NCI-H510A treated with DMSO at 0.1 percent for 48 hours (cell line): ENCODE measurements at regions not wholly inside any gene's neighbourhood (a gene's known extent, or its start where the extent isn't known, plus 50 kb on each side); places are given as distances from the start of the nearest gene placed in this dataset.
A peak's percentile ranks its signal among the peaks of the same experiment; 100 is the strongest.
"Not testable (repeated sequence)": the region's sequence is repeated elsewhere in the genome, so short reads cannot be mapped to it uniquely, and the experiment has no call there.

Experiments used
- DNase-seq: peaks from one replicate; lab custom pipeline; 2025; lab: John Stamatoyannopoulos, UW

GRCh38 chr1:232859216-232859615, 54.0 kb downstream of the MAP10 start:
- no peak for DNase-seq

- no peak for DNase-seq
Measured at GRCh38 chr1:232861107-232861506, 55.9 kb downstream of the MAP10 start.

GRCh38 chr1:232863544-232864275, 58.5 kb downstream of the MAP10 start:
- DNase-seq, result no peak

DNA sequence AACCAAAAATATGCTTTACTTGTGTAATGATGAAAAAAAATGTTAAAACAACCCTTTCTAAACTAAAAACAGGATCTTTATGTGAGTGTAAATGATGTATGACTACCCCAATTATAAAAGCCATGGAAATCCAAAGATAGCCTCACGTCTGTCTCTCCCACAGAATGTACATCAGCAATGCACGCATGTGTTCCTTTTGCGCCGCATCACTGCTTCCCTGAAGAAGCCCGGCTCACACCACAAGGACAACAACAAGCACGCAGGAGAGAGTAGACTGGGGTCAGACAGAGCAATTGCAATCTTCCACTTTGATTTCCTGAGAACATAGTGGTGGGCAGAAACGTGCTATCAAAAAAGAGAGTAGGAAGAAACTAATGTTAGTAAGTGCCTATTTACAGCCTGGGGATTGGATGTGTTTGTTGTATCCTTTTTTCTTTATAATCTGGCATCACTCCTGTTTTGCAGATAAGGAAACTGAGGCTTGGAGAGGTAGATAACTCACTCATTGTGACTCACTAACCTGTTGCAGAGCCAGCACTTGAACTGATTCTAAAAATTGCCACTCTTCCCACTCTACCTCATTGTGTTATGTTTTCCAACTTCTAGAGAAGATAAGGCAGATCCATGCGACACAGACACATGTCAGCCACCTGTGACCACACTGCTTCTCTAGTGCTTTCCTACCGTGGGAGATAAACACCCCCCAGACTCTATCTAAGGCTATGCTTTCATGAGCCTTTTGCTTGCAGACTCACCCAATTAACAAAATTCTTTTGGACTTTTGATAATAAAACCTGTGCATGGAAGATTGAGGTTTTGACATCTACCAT, 60.1 kb downstream of the MAP10 start:
- DNase-seq, result no peak

DNA sequence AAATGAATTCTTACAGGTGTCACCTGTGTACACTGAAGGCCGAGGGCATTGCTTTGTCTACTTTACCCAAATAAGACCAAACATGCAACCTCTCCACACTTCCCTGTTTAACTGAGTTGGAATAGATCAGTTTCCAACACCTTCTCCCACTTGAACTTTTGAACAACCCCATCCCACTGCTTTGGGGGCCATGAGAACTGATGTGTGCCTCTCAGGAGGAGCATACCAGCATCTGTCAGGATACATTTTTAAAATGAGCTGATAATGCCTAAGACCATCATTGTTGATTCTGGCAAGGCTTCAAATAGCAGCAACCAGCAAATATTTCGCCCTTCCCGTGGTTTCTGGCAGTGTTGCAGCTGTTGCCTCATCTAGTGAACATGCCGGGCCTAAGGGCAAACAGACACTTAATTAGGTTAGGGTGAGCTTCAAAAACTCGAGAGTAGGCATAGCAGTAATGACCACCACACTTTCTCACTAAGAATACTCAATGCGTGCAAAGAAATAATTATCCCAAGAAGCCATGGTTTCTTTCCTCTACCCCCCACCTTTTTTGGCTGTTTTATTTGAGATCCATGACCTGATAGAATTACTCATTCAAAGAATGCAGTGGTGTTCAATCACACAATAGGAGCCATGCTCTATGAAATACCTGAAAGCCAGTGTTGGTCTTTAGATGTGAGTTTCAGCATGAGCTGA, 63.7 kb downstream of the MAP10 start:
- DNase-seq, result peak; percentile 57

DNA sequence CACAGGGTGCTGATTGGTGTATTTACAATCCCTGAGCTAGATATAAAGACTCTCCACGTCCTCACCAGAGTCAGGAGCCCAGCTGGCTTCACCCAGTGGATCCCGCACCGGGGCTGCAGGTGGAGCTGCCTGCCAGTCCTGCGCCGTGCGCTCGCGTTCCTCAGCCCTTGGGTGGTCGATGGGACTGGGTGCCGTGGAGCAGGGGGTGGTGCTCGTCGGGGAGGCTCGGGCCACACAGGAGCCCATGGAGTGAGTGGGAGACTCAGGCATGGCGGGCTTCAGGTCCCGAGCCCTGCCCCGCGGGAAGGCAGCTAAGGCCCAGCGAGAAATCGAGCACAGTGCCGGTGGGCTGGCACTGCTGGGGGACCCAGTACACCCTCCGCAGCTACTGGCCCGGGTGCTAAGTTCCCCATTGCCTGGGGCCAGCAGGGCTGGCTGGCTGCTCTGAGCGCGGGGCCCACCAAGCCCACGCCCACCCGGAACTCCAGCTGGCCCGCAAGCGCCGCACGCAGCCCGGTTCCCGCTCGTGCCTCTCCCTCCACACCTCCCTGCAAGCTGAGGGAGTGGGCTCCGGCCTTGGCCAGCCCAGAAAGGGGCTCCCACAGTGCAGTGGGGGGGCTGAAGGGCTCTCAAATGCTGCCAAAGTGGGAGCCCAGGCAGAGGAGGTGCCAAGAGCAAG, 66.2 kb downstream of the MAP10 start:
- DNase-seq, result not testable (repeated sequence)

GRCh38 chr1:232872284-232872683, 67.1 kb downstream of the MAP10 start:
- no peak for DNase-seq

DNA sequence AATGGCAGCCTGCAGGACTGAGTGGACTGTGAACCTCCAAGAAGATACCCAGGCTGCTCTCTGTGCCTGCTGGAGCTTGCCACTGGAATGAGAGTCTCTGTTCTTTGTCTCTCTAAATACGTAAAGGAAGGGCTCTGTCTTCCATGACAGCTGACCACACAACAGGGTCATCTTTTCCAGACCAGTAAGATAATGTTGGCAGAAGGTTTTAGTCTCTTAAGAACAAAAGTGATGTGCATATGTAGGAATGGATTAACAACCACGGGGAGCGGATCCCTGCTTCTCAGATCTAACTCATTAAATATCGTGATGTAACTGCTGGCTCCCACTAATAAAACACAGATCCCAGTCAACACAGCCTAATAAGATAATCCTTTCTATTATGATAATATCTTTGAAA, 67.5 kb downstream of the MAP10 start:
- DNase-seq, result no peak

DNA sequence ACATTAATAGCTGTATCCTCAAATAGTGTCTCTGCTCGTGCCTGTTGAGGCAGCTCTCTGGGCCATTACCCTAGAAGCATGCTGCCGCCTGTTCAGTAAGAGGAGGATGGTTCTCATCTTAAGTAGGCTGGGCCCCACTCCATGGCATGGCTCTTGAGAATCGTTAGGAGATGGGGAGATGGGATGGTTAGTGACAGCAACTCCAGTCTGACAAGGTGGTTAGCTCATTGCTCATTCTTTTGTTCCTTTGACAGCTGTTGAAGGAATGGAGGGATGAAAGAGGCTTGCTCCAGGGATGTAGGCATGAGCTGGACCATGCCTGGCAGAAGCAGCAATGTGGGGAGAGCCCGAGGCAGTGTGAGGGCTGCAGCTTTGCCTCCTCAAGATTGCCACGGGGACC, 68.2 kb downstream of the MAP10 start:
- no peak for DNase-seq

- DNase-seq, result no peak
Measured at GRCh38 chr1:232873931-232874330, 68.7 kb downstream of the MAP10 start.

DNA sequence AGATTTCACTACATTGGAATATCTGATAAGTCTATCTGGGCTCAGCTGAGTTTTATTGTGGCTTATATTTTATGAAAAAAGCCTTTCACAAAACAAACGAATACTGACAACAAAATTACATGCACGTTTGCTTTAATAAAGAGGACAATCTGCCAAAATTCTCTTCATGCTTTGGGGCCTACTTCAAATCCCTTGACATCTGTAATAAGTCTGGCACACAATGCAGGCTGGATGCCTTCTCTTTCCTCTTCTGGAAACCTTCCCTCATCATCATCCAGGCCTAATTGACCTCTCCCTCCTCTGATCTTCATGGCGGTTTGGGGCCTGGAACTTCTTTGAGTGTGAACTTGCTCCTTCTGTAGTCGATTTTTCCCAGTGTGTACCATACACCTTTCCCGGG, 70.3 kb downstream of the MAP10 start:
- no peak for DNase-seq

- no peak for DNase-seq
Measured at GRCh38 chr1:232876506-232877364, 71.5 kb downstream of the MAP10 start.

- no peak for DNase-seq
Measured at GRCh38 chr1:232877365-232878028, 72.3 kb downstream of the MAP10 start.

GRCh38 chr1:232878086-232878485, 72.3 kb upstream of the NTPCR start:
- no peak for DNase-seq

DNA sequence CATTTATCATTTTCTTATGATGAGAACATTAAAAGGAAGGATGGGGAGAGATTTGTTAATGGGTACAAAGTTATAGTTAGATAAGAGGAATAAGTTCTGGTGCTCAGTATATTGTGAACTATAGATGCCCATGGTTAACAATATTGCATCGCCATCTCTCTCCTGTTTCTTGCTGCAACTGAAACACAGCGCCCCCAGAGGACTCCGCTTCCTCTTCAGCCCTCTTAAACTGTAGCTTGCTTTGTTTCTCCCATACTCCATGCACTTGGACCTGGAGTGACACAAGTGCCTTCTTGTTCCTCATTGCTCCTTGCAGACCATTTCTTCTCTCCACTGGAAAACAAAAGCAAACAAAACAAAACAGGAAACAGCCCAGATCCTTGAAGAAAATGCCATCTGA, 70.1 kb upstream of the NTPCR start:
- peak; percentile 5 for DNase-seq

GRCh38 chr1:232883992-232884661, 66.3 kb upstream of the NTPCR start:
- DNase-seq, result no peak

- no peak for DNase-seq
Measured at GRCh38 chr1:232886271-232886670, 64.1 kb upstream of the NTPCR start.

DNA sequence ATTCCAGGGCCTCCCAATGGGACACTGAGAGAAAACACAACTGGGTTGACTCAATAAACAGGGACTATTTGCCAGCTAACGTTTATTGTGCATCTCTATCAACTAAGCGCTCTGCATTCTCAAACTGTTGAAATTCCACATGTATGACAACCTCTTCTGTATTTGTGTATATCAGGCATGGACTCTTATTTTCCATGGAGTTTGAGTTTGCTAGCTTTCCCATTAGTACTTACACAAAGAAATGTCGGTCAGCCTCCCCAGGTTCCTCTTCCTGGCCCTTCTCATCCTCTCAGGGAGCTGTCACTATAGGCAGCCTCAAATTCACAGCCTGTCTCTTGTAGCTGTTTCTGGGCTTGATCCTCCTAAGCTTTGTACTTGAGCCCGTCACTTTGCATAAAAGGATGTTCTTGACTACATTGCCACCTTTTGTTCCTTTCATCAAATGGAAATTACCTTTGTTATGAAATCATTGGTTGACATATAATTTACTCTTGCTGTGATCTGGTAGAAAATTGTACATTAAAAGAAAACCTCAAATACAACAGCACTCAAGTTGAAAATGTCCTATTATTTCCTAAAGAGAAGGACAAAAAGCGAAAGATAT, 60.0 kb upstream of the NTPCR start:
- DNase-seq, result no peak

GRCh38 chr1:232891071-232891470, 59.3 kb upstream of the NTPCR start:
- no peak for DNase-seq
